ENCODE measurements at regions not wholly inside any gene's neighbourhood (a gene's known extent, or its start where the extent isn't known, plus 50 kb on each side); places are given as distances from the start of the nearest gene placed in this dataset.

GRCh38 chr18:24799176-24799575, 338.7 kb downstream of the HRH4 start:
- no peak overlapping the region for H3K4me3 ChIP-seq (replicated peaks in 1 of 2; ENCODE audit: low read depth in 2 of 2, low read length in 2 of 2)
- DNase-seq (ENCODE audit: low read depth in 2 of 2), result no peak
- no peak for TF ChIP-seq CTCF (IDR thresholded peaks at IDR 0.05; ENCODE audit: low read depth, low read length)

- TF ChIP-seq CTCF (IDR thresholded peaks at IDR 0.05; ENCODE audit: low read depth, low read length), result no peak
- no peak overlapping the region for H3K4me3 ChIP-seq (replicated peaks in 1 of 2; ENCODE audit: low read depth in 2 of 2, low read length in 2 of 2)
- no peak for DNase-seq (ENCODE audit: low read depth in 2 of 2)
These were observed 339.3 kb downstream of the HRH4 start for GRCh38 chr18:24799720-24800119.

GRCh38 chr18:24801001-24801400, 340.6 kb downstream of the HRH4 start:
- no peak for DNase-seq (ENCODE audit: low read depth in 2 of 2)
- no peak for TF ChIP-seq CTCF (IDR thresholded peaks at IDR 0.05; ENCODE audit: low read depth, low read length)

GRCh38 chr18:24802456-24802855, 342.0 kb downstream of the HRH4 start:
- H3K4me3 ChIP-seq (replicated peaks in 1 of 2; ENCODE audit: low read depth in 2 of 2, low read length in 2 of 2), result no peak overlapping the region
- DNase-seq (ENCODE audit: low read depth in 2 of 2), result no peak
- no peak for TF ChIP-seq CTCF (IDR thresholded peaks at IDR 0.05; ENCODE audit: low read depth, low read length)

More at GRCh38 chr18:24801001-24801400, 340.6 kb downstream of the HRH4 start:
- H3K4me3 ChIP-seq (replicated peaks in 1 of 2; ENCODE audit: low read depth in 2 of 2, low read length in 2 of 2), result no peak overlapping the region

- no peak for TF ChIP-seq CTCF (IDR thresholded peaks at IDR 0.05; ENCODE audit: low read depth, low read length)
- no peak overlapping the region for H3K4me3 ChIP-seq (replicated peaks in 1 of 2; ENCODE audit: low read depth in 2 of 2, low read length in 2 of 2)
- DNase-seq (ENCODE audit: low read depth in 2 of 2), result no peak
These were observed 344.7 kb downstream of the HRH4 start for GRCh38 chr18:24805156-24805555.

- DNase-seq (ENCODE audit: low read depth in 2 of 2), result no peak
- no peak overlapping the region for H3K4me3 ChIP-seq (replicated peaks in 1 of 2; ENCODE audit: low read depth in 2 of 2, low read length in 2 of 2)
- no peak for TF ChIP-seq CTCF (IDR thresholded peaks at IDR 0.05; ENCODE audit: low read depth, low read length)
These were observed 348.9 kb downstream of the HRH4 start for GRCh38 chr18:24809173-24809950.

All from cardiac fibroblast (primary cell).